ENCODE measurements at regions not wholly inside any gene's neighbourhood (a gene's known extent, or its start where the extent isn't known, plus 50 kb on each side); places are given as distances from the start of the nearest gene placed in this dataset.

DNA sequence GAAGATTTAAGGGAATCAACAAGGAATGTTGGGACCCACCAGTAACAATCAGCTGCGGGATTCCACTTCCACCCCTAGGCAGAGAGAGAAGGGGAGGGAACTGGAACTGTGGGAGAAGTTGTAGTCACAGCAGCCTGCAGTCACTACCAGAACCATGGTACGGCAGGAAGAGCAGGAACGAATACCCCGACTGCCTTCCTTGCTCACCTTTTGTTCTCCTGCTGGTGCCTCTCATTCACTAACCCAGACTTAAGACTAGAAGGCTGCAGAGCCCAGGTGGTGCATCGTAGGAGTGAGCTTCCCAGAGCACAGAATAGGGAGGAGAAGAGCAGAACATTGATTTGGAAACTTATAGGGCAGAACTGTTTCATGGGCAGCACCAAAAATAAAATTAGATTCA lies 154.2 kb downstream of the DYRK2 start (continued):
- TF ChIP-seq POU5F1 (IDR thresholded peaks at IDR 0.05; ENCODE audit: low read depth, low read length), result no peak
- no peak for TF ChIP-seq KDM1A (IDR thresholded peaks at IDR 0.05; ENCODE audit: borderline replicate concordance, low read length)
- no peak for TF ChIP-seq CEBPB (IDR thresholded peaks at IDR 0.05; ENCODE audit: low read depth, low read length)
- no peak for TF ChIP-seq YY1 (IDR thresholded peaks at IDR 0.05; ENCODE audit: low read depth, low read length)
- TF ChIP-seq ASH2L (IDR thresholded peaks at IDR 0.05; ENCODE audit: low read length), result no peak
- TF ChIP-seq SP2 (IDR thresholded peaks at IDR 0.05; ENCODE audit: low read length), result no peak
- no peak for TF ChIP-seq RBBP5 (IDR thresholded peaks at IDR 0.05; ENCODE audit: borderline replicate concordance, low read depth, low read length)

All from H1 (cell line).